ELF-1 (cell line): ENCODE measurements at regions not wholly inside any gene's neighbourhood (a gene's known extent, or its start where the extent isn't known, plus 50 kb on each side); places are given as distances from the start of the nearest gene placed in this dataset.

Source experiments
- DNase-seq: peaks from one replicate; pipeline ENCODE4 v3.0.0-alpha.2; 2016; ENCODE audit warnings: low read depth, low spot score

DNA sequence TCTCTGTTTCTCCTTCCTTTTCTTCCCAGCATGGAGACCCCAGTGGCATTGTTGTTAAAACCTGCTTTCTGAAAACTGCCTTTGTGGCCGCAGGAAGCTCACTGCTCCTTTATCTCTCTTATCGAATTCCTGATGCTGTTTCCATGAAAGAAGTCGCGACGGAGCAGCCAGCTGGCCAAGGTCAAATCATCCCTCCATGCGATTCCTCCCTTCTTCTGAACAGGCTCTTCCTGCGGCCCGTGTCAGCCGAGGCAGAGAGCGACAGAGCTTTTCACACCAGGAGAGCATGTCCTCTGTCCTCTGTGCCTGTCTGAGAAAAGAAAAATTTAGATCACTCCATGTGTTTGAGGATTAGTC, 242.1 kb upstream of the PITRM1 start:
- DNase-seq = no peak

GRCh38 chr10:3413937-3414666, 241.5 kb upstream of the PITRM1 start:
- DNase-seq = no peak

GRCh38 chr10:3412646-3413045, 240.1 kb upstream of the PITRM1 start:
- no peak for DNase-seq

DNA sequence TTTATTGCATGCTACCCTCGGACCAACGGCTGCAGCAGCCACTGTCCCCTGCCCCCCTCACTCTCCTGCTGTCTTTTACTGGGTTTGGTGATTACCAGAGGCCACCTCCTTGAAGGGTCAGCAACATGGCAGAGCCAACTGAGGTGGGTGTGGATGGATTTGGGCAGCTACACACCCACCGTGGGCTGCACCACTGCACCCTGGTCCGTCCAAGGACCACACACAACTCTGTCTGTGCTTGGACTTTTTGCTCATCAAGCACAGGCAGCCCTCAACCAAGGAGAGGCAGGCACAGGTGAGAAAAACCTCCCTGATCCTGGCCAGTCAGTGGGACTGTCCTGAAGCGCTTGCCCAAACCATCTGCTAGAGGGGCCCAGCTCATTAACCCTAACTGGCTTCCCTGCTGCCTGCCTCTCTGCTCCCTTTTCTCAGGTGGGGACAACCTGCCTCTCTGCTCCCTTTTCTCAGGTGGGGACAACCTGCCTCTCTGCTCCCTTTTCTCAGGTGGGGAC, 239.5 kb upstream of the PITRM1 start:
- DNase-seq = no peak

- DNase-seq = no peak
Observed at GRCh38 chr10:3411044-3411443, 238.5 kb upstream of the PITRM1 start.

- DNase-seq = no peak
Observed at GRCh38 chr10:3409928-3410327, 237.3 kb upstream of the PITRM1 start.

- no peak for DNase-seq
Observed at GRCh38 chr10:3408603-3409365, 236.2 kb upstream of the PITRM1 start.

DNA sequence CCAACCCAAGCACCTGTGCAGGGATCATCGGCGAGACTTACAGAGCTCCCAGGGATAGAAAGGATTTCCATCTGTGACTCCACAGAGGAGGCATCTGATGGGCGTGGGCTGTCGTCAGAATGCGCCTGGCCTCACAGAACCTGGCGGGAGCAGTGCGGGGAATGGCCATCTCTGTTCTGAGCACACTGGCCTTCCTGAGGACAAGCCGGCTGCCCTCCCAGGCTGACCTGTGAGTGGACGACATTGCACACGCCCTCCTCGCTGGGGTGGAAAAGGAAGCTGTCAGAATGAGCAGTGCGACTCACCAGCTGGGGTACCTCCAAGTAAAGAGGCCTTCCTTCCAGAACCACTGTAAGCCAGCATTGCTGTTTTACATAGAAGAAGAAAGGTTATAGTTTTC, 234.6 kb upstream of the PITRM1 start:
- DNase-seq = no peak

DNA sequence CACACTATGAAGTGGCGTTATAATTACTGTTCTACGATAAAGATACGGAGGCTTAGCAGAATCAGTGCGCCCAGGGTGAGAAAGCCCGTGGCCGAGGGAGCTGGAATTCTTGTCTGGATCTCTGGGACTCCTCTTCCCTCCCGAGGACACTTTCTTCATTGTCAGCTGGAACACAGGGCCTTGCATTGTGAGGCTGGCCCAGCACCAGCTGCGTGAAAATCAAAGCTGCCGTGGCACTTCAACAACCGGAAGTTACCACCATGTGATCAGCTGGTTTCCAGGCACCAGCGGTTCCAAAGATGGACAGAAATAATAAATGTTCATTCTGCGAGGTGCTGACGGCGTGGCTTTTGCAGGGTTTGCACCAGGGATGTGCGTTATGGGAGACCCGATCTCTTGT, 234.0 kb upstream of the PITRM1 start:
- no peak for DNase-seq

GRCh38 chr10:3404381-3404780, 231.8 kb upstream of the PITRM1 start:
- no peak for DNase-seq

GRCh38 chr10:3402187-3402751, 229.7 kb upstream of the PITRM1 start:
- DNase-seq = no peak

- no peak for DNase-seq
Observed at GRCh38 chr10:3401491-3401938, 228.9 kb upstream of the PITRM1 start.

DNA sequence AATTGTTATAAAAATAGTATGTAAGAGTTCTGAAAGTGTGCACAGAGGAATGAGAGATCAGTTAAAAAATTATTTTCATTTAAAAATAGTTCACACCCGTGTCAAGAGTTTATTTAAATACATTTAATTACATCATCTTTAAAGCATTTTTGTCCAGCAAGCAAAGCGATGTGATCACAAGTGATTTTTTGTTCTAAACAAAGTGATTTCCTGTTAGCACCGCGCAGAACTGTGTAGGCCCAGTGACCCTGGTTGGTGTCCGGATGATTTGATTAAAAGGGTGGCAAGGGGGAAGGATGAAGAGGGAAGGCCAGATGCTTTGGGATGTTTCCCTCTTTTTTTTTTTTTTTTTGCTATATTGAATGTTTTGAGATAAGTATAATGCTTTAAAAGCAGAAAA, 227.8 kb upstream of the PITRM1 start:
- no peak for DNase-seq

DNA sequence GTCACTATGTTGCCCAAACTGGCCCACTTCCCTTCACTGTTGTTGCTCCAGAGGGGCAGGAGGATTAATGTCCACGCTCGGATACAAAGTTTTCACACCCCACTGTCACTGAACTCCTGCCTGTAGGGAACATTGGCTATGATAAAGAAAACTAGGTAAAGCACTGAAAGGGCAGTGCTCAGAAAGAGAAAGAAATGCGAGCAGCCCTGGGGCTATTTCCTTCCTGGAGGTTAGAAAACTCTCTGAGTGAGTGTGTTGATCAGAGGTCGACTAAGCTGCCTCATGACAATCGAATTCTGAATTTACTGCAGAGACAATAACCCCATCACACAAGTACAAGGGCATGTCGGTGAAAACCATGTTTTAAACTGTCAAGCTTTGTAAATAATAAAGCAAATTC, 227.2 kb upstream of the PITRM1 start:
- peak; percentile 60 for DNase-seq

DNA sequence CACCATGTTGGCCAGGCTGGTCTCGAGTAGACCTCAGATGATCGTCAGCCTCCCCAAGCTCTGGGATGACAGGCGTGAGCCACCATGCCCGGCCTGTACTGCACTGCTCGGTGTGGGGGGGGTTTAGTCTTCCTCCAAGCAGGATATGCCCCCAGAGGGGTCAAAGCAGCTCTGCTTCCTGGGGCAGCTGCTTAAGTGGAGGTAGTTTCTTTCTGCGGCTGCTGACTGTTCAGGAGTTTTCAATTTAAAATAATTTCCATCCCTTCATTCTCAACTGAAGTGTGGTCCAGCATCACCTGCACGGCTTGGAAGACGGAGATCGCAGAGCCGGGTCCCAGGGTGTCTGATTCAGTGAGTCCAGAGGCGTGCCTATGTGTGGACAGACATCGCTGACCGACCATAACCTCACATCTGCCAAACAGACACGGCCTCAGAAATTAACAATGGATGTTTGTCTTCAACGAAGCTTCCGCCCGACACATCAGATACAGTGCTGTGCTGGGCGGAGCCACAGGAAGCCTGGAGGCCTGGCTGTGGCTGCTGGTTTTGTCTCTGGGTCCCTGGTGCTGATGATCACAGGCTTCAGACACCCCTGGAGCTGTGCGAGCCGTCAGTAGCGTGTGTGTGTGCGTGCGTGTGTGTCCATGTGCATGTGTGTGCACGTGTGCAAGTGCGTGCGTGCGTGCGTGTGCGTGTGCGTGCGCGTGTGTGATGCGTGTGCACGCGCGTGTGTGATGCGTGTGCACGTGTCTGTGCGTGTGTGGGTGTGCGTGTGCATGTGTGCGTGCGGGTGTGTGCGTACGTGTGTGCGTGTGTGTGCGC, 226.5 kb upstream of the PITRM1 start:
- DNase-seq = peak; percentile 56

DNA sequence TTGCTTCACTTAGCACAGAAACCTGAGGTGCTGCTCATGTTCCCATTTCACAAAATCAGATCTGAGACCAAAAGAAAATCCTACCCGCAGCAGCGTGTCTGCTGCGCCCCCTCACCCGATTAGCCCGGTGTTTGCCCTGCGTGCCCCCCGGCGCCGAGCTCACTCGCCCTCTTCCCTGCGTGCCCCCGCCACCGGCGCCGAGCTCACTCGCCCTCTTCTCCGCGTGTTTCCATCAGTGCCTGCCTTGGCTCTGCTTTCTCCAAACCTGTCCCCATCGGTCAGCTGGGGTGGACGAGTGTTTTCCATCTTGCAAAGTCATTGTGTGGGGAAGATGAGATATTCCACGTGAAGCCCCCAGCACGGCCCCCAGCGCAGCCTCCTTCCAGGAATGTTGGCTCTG, 225.3 kb upstream of the PITRM1 start:
- DNase-seq = no peak

DNA sequence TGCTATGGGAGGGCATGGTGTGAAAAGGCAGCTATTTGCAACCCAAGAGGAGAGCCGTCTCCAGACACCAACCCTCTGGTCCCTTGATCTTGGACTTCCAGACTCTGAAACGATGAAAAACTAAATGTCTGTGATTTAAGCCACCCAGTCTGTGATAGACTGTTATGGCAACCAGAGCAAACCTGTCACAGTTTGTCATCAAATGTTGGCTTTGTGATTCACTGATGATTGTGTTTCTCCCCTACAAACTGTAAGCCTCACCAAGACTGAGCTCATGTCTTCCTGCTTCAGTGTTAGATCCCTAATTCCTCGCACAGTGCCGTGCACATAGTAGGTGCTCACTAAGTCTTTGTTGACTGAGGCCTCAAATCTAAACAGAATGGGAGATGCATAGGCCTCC, 224.6 kb upstream of the PITRM1 start:
- no peak for DNase-seq

GRCh38 chr10:3396116-3396515, 223.5 kb upstream of the PITRM1 start:
- DNase-seq = no peak

DNA sequence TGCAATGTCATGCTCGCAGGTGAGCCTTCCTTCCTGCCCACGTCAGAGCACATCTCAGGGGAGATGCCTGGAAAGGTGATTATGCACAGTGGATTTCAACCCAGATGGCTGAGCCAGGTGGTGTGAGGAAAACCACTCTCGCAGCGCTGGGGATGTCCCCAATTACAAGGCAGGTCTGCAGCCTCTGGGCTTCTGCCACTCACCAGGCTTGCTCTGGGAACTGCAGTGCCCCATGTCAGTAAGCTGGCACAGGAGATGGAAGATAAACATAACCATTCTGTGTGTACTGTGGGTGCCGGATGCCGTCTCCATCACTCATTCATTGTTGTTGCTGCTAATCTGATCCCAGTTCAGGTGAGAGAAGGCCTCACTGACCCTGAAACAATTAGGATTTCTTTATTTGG, 222.9 kb upstream of the PITRM1 start:
- no peak for DNase-seq

- DNase-seq = no peak
Observed at GRCh38 chr10:3395041-3395440, 222.5 kb upstream of the PITRM1 start.

- no peak for DNase-seq
Observed at GRCh38 chr10:3393958-3394357, 221.4 kb upstream of the PITRM1 start.

GRCh38 chr10:3391657-3392056, 219.1 kb upstream of the PITRM1 start:
- no peak for DNase-seq
